GM21367 (cell line): ENCODE measurements at regions not wholly inside any gene's neighbourhood (a gene's known extent, or its start where the extent isn't known, plus 50 kb on each side); places are given as distances from the start of the nearest gene placed in this dataset.

Source experiments
- ATAC-seq: cut with Tn5 transposase; IDR thresholded peaks from one replicate; pipeline ENCODE4 v1.9.1; 2021; ENCODE audit not compliant: unreplicated experiment

- ATAC-seq = no peak
Observed at GRCh38 chr5:174425271-174425963, 299.0 kb upstream of the MSX2 start.

DNA sequence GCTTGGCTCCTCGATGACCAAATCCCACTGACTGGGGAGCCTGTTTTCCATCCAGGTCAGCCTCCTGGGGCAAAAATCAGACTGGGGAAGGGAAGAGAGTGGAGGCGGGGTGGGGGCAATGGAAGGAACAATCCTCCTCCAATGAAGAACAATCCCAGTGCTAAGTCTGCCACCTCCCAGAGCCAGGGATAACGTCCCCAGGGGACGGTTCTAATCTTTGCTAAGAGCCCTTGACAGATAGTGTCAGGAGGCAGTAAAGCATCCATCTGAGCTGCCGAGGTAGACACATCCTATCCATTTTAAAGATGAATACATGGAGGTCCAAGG, 298.5 kb upstream of the MSX2 start:
- no peak for ATAC-seq

DNA sequence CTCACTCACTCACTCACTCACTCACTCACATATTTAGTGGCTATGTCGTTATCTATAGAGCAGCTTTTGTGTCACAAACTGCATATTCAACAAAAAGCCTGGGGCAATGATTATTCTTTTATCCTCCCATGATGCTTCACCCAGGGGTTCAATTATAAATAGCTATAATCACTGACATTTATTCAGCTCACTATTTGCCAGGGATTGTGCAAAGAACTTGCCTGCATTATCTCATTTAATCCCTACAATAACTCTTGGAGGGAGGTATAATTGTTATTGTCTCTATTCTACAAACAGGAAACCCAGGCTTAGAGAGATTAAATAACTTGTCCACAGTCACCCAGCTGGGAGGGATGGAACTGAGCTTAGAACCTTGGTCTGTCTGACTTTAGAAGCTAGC, 298.0 kb upstream of the MSX2 start:
- no peak for ATAC-seq

DNA sequence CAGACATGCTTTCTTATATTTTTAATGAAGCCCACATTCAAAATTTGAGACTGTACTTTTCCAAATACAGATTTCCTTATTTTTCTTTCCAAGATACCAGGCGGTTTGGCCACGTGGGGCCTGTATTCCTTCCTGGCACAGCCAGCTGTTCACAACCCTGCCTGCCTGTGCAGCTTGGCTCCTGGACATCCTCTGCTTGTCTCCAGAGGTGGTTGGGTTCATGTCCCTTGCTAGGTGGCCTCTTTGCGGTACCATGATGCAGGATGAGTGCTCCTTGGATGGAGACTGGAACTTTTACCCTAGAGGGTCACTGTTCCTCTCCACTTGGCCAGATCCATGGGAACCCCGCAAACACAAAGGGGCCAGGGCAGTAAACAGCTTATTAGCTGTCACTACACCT, 297.5 kb upstream of the MSX2 start:
- ATAC-seq = no peak

- ATAC-seq = no peak
Observed at GRCh38 chr5:174427304-174427703, 297.1 kb upstream of the MSX2 start.

- no peak for ATAC-seq
Observed at GRCh38 chr5:174428895-174429294, 295.5 kb upstream of the MSX2 start.

GRCh38 chr5:174430940-174431339, 293.4 kb upstream of the MSX2 start:
- no peak for ATAC-seq

GRCh38 chr5:174431504-174431903, 292.9 kb upstream of the MSX2 start:
- ATAC-seq = no peak

- ATAC-seq = no peak
Observed at GRCh38 chr5:174433098-174433497, 291.3 kb upstream of the MSX2 start.

DNA sequence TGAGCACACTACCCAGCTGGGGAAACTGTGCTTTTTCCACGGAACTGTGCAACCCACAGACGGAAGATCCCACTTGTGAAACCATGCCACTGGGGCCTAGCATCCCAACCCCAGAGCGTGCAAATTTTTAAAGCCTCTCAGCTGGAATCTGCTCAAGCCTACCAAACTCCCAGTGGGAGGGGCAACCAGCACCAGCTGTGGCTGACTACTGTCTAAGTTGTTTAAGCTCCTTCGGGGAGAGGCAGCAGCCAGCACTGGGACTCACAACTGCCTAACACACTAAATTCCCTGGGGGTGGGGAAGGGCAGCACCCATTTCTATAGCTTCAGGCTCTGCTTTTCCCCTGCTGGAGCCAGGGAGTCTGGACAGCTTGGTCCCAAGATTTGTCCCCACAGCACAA, 287.6 kb upstream of the MSX2 start:
- ATAC-seq = no peak

DNA sequence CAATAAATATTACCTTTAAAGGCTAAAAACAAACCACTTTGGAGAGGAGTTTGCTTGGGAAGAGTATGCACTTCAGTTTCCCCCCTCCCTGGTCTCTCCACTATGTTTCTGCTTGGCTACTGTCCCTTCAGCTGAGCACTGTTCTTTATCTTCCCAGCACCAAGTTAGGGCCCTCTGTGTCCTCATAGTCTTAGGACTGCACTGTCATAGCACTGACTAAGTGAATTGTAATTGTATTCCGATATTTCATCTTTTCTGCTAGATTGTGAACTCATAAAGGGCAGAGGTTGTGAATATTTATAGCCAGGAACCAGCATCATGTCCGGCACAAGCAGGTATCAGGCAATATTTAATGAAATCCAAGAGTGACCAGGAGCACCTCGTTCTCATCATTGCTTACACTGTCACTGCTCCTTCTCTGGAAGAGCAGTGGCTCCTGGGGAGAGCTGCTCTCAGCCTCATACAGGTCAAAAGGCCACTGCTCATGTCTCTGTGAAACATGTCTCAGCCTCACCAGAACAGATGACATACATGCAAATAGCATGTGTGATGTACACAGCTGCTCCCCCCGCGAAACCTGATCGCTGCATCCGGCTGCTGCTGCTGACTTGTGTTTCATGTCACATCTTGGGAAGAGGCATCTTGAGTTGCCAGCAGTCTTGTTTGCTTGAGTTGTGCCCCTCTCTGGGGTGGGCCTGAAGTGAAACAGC, 279.7 kb upstream of the MSX2 start:
- ATAC-seq = no peak

- no peak for ATAC-seq
Observed at GRCh38 chr5:174446446-174446845, 277.9 kb upstream of the MSX2 start.

GRCh38 chr5:174446988-174447387, 277.4 kb upstream of the MSX2 start:
- ATAC-seq = no peak

DNA sequence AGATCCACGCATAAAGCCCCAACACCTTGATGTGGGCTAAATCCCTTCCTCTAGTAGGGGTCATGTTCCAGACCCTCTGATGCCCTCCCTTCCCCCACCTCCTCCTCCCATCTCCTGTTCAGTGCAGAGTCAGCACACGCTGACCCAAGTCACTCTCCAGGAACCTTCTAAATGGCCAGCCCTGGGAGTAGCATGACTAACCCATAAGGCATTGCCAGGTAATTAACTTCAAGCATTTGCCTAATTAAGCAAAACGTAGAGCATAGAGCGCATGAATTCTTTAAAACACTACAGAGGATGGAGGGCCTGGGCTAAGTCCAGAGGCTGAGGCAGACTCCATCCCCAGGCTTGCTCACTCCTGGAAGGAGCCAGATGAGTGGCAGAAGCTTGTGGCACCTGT, 276.3 kb upstream of the MSX2 start:
- no peak for ATAC-seq

DNA sequence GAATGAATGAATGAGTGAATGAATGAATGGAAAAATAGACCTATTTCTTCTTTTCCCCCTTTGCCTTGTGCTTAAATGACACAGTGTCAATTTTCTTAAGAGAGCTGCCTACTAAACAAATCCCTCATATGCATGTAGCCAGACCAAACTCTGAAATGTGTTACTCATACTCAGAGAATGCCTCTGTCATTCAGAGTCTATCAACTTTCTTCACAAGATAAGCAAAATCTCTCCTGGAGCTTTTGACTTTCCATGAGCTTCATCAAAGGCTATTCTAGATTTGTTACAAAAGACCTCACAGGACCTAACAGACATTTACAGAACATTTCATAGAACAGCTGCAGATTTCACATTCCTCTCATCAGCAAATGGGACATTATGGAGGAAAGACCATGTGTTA, 275.7 kb upstream of the MSX2 start:
- ATAC-seq = no peak

GRCh38 chr5:174453690-174454089, 270.7 kb upstream of the MSX2 start:
- no peak for ATAC-seq

GRCh38 chr5:174454464-174454863, 269.9 kb upstream of the MSX2 start:
- ATAC-seq = no peak

DNA sequence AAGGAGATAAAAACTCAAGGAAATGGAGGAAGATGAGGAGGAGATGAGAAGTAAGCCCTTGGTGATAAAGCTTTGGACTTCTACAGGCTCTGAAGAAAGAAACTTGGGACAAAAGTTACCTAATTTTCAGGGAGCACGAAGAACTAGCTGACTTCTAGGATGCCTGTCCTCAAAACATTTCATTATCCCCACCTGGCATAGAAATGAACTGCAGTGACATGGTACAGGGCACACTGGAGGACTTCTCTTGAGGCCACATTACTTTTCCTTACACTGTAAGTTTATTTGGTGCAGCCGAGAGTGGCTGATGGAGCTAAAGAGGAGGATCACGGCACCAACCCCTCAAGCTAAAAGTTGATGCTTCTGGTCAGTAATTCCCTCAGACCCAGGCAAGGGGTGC, 269.5 kb upstream of the MSX2 start:
- ATAC-seq = no peak

- ATAC-seq = no peak
Observed at GRCh38 chr5:174455301-174455700, 269.1 kb upstream of the MSX2 start.

DNA sequence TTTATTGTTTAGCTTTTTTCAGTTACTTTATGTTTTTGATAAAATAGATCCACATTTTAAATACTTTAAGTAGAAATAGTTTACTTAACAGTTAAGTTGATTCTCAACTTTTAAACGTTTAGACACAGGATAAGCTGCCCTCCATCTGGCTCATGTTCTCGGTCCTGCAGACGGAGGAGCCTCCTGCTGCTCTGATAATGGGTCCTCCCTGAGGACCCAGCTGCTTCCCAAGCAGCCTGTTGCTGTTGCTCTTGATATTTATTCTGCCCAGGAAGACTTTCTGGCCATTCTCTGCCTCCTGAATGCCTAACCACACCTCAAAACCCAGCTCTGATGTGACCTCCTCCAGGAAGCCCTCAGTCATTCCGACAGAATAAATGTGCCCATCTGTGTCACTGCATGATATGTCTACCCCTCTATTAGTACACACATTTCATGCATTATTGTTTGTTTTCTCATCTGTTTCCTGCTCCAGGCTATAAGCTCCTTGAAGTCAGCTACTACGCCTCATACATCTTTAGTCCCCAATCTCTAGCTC, 267.2 kb upstream of the MSX2 start:
- no peak for ATAC-seq

DNA sequence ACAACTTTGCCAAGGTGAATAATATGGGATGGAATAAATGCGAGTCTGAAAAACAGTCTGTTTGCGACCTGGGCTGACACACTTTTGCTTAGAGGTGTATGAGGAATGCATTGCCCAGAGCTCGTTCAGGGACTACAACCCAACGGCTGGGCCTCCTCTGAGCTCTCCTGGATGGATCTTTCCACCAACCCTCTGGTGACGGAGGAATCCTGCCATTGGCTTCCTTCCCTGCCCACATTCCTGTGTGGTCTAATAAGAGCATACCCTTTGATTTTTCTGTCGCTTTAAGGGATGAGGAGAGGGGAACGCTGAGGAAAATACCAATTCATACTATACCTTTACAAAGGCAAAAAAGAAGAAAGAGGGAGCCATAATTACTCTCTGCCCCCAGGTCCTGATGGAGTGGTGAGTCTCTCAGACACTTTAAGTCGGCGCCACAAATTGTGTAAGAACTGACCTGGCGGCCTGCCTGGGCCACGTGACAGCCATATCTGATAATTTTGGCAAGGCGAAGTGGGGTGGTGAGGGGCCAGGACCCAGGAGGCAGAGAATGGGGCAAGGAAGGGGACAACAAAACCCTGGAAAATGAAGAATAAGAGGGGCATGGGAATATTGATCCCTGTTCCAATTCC, 265.2 kb upstream of the MSX2 start:
- no peak for ATAC-seq

- no peak for ATAC-seq
Observed at GRCh38 chr5:174459832-174460448, 264.4 kb upstream of the MSX2 start.
